Mesothelial cell of epicardium (in vitro differentiated cells): ENCODE measurements at regions not wholly inside any gene's neighbourhood (a gene's known extent, or its start where the extent isn't known, plus 50 kb on each side); places are given as distances from the start of the nearest gene placed in this dataset.

Source experiments
- DNase-seq, 2 experiments: peaks; one replicate each; pipeline ENCODE4 v3.0.0; 2021; ENCODE audit warnings: low spot score in 2 of 2; ENCODE audit not compliant: unreplicated experiment in 2 of 2
- H3K27ac Mint-ChIP-seq: 2 replicates; pipeline ENCODE4 v1.8.0; 2021; ENCODE audit warnings: mixed read lengths
- H3K27me3 Mint-ChIP-seq: 2 replicates; pipeline ENCODE4 v1.8.0; 2021; ENCODE audit warnings: low read depth, mixed read lengths
- H3K36me3 Mint-ChIP-seq: 2 replicates; pipeline ENCODE4 v1.8.0; 2021; ENCODE audit warnings: mixed read lengths
- H3K4me1 Mint-ChIP-seq: 2 replicates; pipeline ENCODE4 v1.8.0; 2021; ENCODE audit warnings: mixed read lengths
- H3K4me3 Mint-ChIP-seq: 2 replicates; pipeline ENCODE4 v1.8.0; 2021; ENCODE audit warnings: mild to moderate bottlenecking, moderate library complexity, mixed read lengths
- H3K9me3 Mint-ChIP-seq: 2 replicates; pipeline ENCODE4 v1.8.0; 2021; ENCODE audit warnings: mixed read lengths
- TF ChIP-seq, protein P1 (sequence below): fragments of 200-600 bp; sonication (generic); IDR thresholded peaks from one replicate; pipeline ENCODE4 v1.5.0; 2021; ENCODE audit warnings: antibody characterized with exemption; ENCODE audit not compliant: unreplicated experiment

DNA sequence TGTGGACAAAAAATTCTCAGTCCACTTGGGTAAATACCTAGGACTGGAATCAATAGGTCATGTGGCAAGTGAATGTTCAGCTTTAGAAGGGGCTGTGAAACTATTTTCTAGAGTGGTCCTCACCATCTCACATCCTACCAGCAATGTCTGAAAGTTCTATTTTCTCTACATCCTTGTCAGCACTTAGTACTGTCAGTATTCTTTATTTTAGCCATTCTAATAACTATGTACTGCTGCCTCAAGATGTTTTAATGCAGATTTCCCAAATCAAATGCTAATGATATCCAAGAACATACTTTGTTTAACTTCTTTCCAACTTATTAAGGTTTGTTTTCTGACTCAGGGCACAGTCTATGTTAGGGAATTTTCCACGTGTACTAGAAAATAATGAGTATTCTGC, 317.0 kb downstream of the BRD1 start:
- TF ChIP-seq, protein P1, sequence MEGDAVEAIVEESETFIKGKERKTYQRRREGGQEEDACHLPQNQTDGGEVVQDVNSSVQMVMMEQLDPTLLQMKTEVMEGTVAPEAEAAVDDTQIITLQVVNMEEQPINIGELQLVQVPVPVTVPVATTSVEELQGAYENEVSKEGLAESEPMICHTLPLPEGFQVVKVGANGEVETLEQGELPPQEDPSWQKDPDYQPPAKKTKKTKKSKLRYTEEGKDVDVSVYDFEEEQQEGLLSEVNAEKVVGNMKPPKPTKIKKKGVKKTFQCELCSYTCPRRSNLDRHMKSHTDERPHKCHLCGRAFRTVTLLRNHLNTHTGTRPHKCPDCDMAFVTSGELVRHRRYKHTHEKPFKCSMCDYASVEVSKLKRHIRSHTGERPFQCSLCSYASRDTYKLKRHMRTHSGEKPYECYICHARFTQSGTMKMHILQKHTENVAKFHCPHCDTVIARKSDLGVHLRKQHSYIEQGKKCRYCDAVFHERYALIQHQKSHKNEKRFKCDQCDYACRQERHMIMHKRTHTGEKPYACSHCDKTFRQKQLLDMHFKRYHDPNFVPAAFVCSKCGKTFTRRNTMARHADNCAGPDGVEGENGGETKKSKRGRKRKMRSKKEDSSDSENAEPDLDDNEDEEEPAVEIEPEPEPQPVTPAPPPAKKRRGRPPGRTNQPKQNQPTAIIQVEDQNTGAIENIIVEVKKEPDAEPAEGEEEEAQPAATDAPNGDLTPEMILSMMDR = no peak

DNA sequence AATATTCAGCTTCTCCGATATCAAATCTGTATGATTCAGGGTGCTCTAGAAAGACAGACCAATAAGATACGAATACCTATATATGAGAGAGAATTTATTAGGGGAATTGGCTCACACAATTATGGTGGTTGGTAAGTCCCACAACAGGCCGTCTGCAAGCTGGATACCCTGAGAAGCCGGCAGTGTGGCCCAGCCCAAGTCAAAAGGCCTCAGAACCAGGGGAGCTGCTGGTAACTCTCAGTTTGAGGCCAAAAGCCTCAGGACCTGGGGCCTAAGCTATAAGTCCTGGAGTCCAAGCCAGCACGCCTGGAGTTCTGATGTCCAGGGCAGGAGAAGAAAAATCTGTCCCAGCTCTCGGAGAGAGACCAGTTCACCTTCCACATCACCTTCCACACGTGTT, 318.7 kb downstream of the BRD1 start:
- TF ChIP-seq, protein P1 = no peak
- H3K9me3 Mint-ChIP-seq = peaks cover 12% of the 10 kb centered on the region
- H3K27ac Mint-ChIP-seq = no peak overlapping the region
- H3K36me3 Mint-ChIP-seq = no peaks in the 10 kb centered on the region
- no peak overlapping the region for H3K4me3 Mint-ChIP-seq
- no peak for DNase-seq
- no peaks in the 10 kb centered on the region for H3K4me1 Mint-ChIP-seq
- H3K27me3 Mint-ChIP-seq = peaks cover 16% of the 10 kb centered on the region

More for the DNA sequence above, 317.0 kb downstream of the BRD1 start:
- H3K36me3 Mint-ChIP-seq = no peaks in the 10 kb centered on the region
- H3K27me3 Mint-ChIP-seq = peaks cover 23% of the 10 kb centered on the region
- no peaks in the 10 kb centered on the region for H3K4me1 Mint-ChIP-seq
- no peak overlapping the region for H3K4me3 Mint-ChIP-seq
- H3K27ac Mint-ChIP-seq = no peak overlapping the region
- DNase-seq = no peak
- H3K9me3 Mint-ChIP-seq = peaks cover 12% of the 10 kb centered on the region

DNA sequence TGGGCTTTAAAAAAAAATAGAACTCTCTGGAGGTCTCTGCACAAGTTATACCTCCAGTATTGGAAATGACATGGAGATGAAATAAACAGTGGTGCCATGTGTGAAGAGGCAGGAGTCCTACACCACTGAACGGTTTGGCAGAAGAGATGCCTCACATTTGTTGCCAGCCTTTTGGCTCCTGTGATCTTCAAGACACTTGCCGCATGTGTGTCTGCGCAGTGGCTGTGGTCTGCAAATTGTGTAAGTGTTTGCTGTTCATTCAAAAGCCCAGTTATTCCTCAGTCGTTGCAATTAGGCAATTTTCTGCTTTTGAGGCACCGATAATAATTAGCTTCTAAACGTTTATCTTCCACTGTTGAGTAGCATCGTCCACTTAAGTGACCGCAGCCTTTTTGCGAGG, 319.1 kb downstream of the BRD1 start:
- no peaks in the 10 kb centered on the region for H3K4me1 Mint-ChIP-seq
- H3K36me3 Mint-ChIP-seq = no peaks in the 10 kb centered on the region
- DNase-seq = no peak
- H3K4me3 Mint-ChIP-seq = no peak overlapping the region
- peaks cover 12% of the 10 kb centered on the region for H3K9me3 Mint-ChIP-seq
- TF ChIP-seq, protein P1 = no peak
- H3K27ac Mint-ChIP-seq = no peak overlapping the region
- peaks cover 11% of the 10 kb centered on the region for H3K27me3 Mint-ChIP-seq

DNA sequence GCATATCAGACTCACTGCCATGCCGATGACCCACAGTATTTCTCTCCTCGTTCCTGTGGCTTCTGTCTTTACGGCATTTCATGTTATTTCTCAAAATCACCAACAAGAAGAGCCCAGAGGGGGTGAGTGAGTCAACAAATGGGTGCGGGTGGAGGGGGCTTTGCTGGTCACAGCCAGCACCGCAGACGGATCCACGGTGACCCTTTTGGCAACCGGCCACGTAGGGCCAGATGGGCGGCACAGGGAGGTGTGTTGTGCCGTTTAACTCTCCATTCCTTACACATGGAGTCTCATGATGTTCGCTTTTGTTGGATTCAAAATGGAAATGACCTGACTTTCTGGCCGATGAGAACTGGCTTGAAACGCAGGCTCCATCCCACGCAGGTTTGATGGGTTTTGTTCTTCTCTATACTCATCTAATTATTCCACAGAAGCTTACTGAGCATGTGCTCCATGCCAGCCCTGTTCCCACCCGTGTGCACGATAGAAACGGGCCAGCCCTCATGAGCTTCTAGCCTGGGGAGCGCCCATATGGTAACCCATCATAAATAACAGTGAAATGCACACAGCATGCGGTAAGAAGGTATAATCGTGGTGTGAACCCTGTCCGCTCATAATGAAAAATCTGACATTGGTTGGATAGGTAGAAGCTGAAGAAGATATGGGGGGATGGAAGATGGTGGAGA, 319.9 kb downstream of the BRD1 start:
- H3K9me3 Mint-ChIP-seq = peaks cover 12% of the 10 kb centered on the region
- no peak overlapping the region for H3K27ac Mint-ChIP-seq
- H3K4me1 Mint-ChIP-seq = no peaks in the 10 kb centered on the region
- H3K4me3 Mint-ChIP-seq = no peak overlapping the region
- TF ChIP-seq, protein P1 = no peak
- DNase-seq = no peak
- no peaks in the 10 kb centered on the region for H3K36me3 Mint-ChIP-seq
- H3K27me3 Mint-ChIP-seq = peaks cover 7% of the 10 kb centered on the region

DNA sequence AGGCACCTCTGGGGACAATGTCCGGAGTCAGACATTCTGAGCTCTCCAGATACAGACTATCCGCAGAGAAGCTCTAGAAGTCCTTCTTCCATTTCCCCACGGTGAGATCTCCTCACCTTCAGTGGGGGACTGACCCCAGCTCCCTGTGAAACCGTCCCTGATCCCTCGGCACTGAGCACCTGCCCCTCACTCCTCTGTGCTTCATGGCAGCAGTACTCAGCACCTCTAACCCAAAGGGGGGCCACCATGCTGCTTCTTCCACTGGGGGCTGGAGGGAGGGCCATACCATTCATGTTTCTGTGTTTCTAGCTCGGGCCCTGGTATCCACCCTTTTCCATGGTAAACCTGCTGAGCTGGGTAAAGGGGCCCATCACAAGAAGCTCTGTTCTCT, 321.7 kb downstream of the BRD1 start:
- TF ChIP-seq, protein P1 = no peak
- no peak for DNase-seq
- no peak overlapping the region for H3K27ac Mint-ChIP-seq
- no peaks in the 10 kb centered on the region for H3K36me3 Mint-ChIP-seq
- peaks cover 6% of the 10 kb centered on the region for H3K27me3 Mint-ChIP-seq
- H3K9me3 Mint-ChIP-seq = peaks cover 9% of the 10 kb centered on the region
- no peaks in the 10 kb centered on the region for H3K4me1 Mint-ChIP-seq
- no peak overlapping the region for H3K4me3 Mint-ChIP-seq
